ENCODE measurements at regions not wholly inside any gene's neighbourhood (a gene's known extent, or its start where the extent isn't known, plus 50 kb on each side); places are given as distances from the start of the nearest gene placed in this dataset.

- Mint-ChIP-seq H3K27me3 (ENCODE audit: unreplicated experiment) (peaks cover under 1% of the 10 kb centered on the region), H3K36me3 (ENCODE audit: unreplicated experiment) (no peaks in the 10 kb centered on the region), H3K27ac (ENCODE audit: unreplicated experiment) (no peak overlapping the region), H3K4me3 (ENCODE audit: unreplicated experiment) (no peak overlapping the region), H3K4me1 (ENCODE audit: low read depth, unreplicated experiment) (peaks cover 16% of the 10 kb centered on the region), H3K9me3 (ENCODE audit: unreplicated experiment) (peaks cover 4% of the 10 kb centered on the region)
- no peak for DNase-seq
- TF ChIP-seq CTCF (IDR thresholded peaks at IDR 0.05; ENCODE audit: partially characterized antibody, unreplicated experiment): no peak
Observed at GRCh38 chr12:98422359-98422758, 93.0 kb upstream of the TMPO start.

- H3K27ac Mint-ChIP-seq (ENCODE audit: unreplicated experiment): no peak overlapping the region
- H3K4me3 Mint-ChIP-seq (ENCODE audit: unreplicated experiment): no peak overlapping the region
- no peaks in the 10 kb centered on the region for H3K36me3 Mint-ChIP-seq (ENCODE audit: unreplicated experiment)
- peak; percentile 17 for TF ChIP-seq CTCF (IDR thresholded peaks at IDR 0.05; ENCODE audit: partially characterized antibody, unreplicated experiment)
- DNase-seq: no peak
- no peaks in the 10 kb centered on the region for H3K27me3 Mint-ChIP-seq (ENCODE audit: unreplicated experiment)
- peaks cover 4% of the 10 kb centered on the region for H3K9me3 Mint-ChIP-seq (ENCODE audit: unreplicated experiment)
- H3K4me1 Mint-ChIP-seq (ENCODE audit: low read depth, unreplicated experiment): peaks cover 11% of the 10 kb centered on the region
Observed at GRCh38 chr12:98422812-98423211, 92.6 kb upstream of the TMPO start.

- Mint-ChIP-seq H3K27me3 (ENCODE audit: unreplicated experiment) (no peaks in the 10 kb centered on the region), H3K9me3 (ENCODE audit: unreplicated experiment) (peaks cover 4% of the 10 kb centered on the region)
Observed at GRCh38 chr12:98423963-98424362, 91.4 kb upstream of the TMPO start.

GRCh38 chr12:98424726-98425401, 90.5 kb upstream of the TMPO start:
- no peaks in the 10 kb centered on the region for H3K36me3 Mint-ChIP-seq (ENCODE audit: unreplicated experiment)
- no peak overlapping the region for H3K27ac Mint-ChIP-seq (ENCODE audit: unreplicated experiment)
- no peaks in the 10 kb centered on the region for H3K9me3 Mint-ChIP-seq (ENCODE audit: unreplicated experiment)
- no peak overlapping the region for H3K4me3 Mint-ChIP-seq (ENCODE audit: unreplicated experiment)
- peak; percentile 53 for TF ChIP-seq CTCF (IDR thresholded peaks at IDR 0.05; ENCODE audit: partially characterized antibody, unreplicated experiment)
- H3K27me3 Mint-ChIP-seq (ENCODE audit: unreplicated experiment): no peaks in the 10 kb centered on the region
- peak; percentile 64 for DNase-seq
- H3K4me1 Mint-ChIP-seq (ENCODE audit: low read depth, unreplicated experiment): no peaks in the 10 kb centered on the region

More at GRCh38 chr12:98423963-98424362, 91.4 kb upstream of the TMPO start:
- Mint-ChIP-seq H3K4me3 (ENCODE audit: unreplicated experiment) (no peak overlapping the region), H3K27ac (ENCODE audit: unreplicated experiment) (no peak overlapping the region), H3K4me1 (ENCODE audit: low read depth, unreplicated experiment) (peaks cover 2% of the 10 kb centered on the region), H3K36me3 (ENCODE audit: unreplicated experiment) (no peaks in the 10 kb centered on the region)
- DNase-seq: no peak
- TF ChIP-seq CTCF (IDR thresholded peaks at IDR 0.05; ENCODE audit: partially characterized antibody, unreplicated experiment): no peak

GRCh38 chr12:98425859-98426258, 89.5 kb upstream of the TMPO start:
- Mint-ChIP-seq H3K27me3 (ENCODE audit: unreplicated experiment) (no peaks in the 10 kb centered on the region), H3K4me3 (ENCODE audit: unreplicated experiment) (no peak overlapping the region), H3K4me1 (ENCODE audit: low read depth, unreplicated experiment) (no peaks in the 10 kb centered on the region), H3K9me3 (ENCODE audit: unreplicated experiment) (no peaks in the 10 kb centered on the region), H3K27ac (ENCODE audit: unreplicated experiment) (no peak overlapping the region), H3K36me3 (ENCODE audit: unreplicated experiment) (no peaks in the 10 kb centered on the region)
- DNase-seq: no peak
- TF ChIP-seq CTCF (IDR thresholded peaks at IDR 0.05; ENCODE audit: partially characterized antibody, unreplicated experiment): no peak

Data from glutamatergic neuron (in vitro differentiated cells).